GM12873 (cell line): ENCODE measurements at regions not wholly inside any gene's neighbourhood (a gene's known extent, or its start where the extent isn't known, plus 50 kb on each side); places are given as distances from the start of the nearest gene placed in this dataset.

Experiments
- CTCF ChIP-seq: IDR thresholded peaks from 2 replicates; pipeline ENCODE4 v1.5.1; 2012; ENCODE audit warnings: low read depth, mild to moderate bottlenecking, moderate library complexity, low read length, control low read depth; ENCODE audit not compliant: insufficient read depth; ENCODE audit errors: missing control alignments

- TF ChIP-seq CTCF: no peak
These were observed 135.3 kb downstream of the OAT start for GRCh38 chr10:124283215-124283948.

- no peak for TF ChIP-seq CTCF
These were observed 136.4 kb downstream of the OAT start for GRCh38 chr10:124282326-124282725.

- TF ChIP-seq CTCF: no peak
These were observed 137.1 kb downstream of the OAT start for GRCh38 chr10:124281666-124282065.

- no peak for TF ChIP-seq CTCF
These were observed 137.8 kb downstream of the OAT start for GRCh38 chr10:124280916-124281315.

- TF ChIP-seq CTCF: no peak
These were observed 138.8 kb downstream of the OAT start for GRCh38 chr10:124279882-124280281.

GRCh38 chr10:124279298-124279697 lies 139.4 kb downstream of the OAT start:
- TF ChIP-seq CTCF: peak; percentile 38

GRCh38 chr10:124278356-124278755 lies 140.4 kb downstream of the OAT start:
- no peak for TF ChIP-seq CTCF
